ENCODE measurements at regions not wholly inside any gene's neighbourhood (a gene's known extent, or its start where the extent isn't known, plus 50 kb on each side); places are given as distances from the start of the nearest gene placed in this dataset.

- intact Hi-C loops (cut with micrococcal nuclease) = loop anchor here (10.0 kb wide), 1 partner anchor 277 kb away; no protein-coding TSS in a partner anchor
- no peak for DNase-seq
- Mint-ChIP-seq H3K27me3 (no peaks in the 10 kb centered on the region), H3K4me1 (no peaks in the 10 kb centered on the region), H3K4me3 (no peak overlapping the region), H3K36me3 (ENCODE audit: low read depth) (no peaks in the 10 kb centered on the region), H3K27ac (no peak overlapping the region), H3K9me3 (no peaks in the 10 kb centered on the region)
Observed at GRCh38 chr5:2011481-2012411, 129.0 kb upstream of the IRX4 start.

- H3K27ac Mint-ChIP-seq = no peak overlapping the region
- intact Hi-C loops (cut with micrococcal nuclease) = loop anchor here (10.0 kb wide), 1 partner anchor 276 kb away; no protein-coding TSS in a partner anchor
Observed at GRCh38 chr5:2010940-2011339, 128.2 kb upstream of the IRX4 start.

GRCh38 chr5:2009986-2010914 is 127.5 kb upstream of the IRX4 start:
- Mint-ChIP-seq H3K4me1 (no peaks in the 10 kb centered on the region), H3K9me3 (no peaks in the 10 kb centered on the region), H3K36me3 (ENCODE audit: low read depth) (no peaks in the 10 kb centered on the region), H3K27me3 (no peaks in the 10 kb centered on the region), H3K4me3 (no peak overlapping the region), H3K27ac (no peak overlapping the region)
- intact Hi-C loops (cut with micrococcal nuclease) = loop anchor here (10.0 kb wide), 1 partner anchor 275 kb away; no protein-coding TSS in a partner anchor
- no peak for DNase-seq

More at GRCh38 chr5:2010940-2011339, 128.2 kb upstream of the IRX4 start:
- no peaks in the 10 kb centered on the region for H3K27me3 Mint-ChIP-seq
- no peak for DNase-seq
- no peaks in the 10 kb centered on the region for H3K9me3 Mint-ChIP-seq
- no peaks in the 10 kb centered on the region for H3K36me3 Mint-ChIP-seq (ENCODE audit: low read depth)
- no peak overlapping the region for H3K4me3 Mint-ChIP-seq
- H3K4me1 Mint-ChIP-seq = no peaks in the 10 kb centered on the region

GRCh38 chr5:2008851-2009629 is 126.3 kb upstream of the IRX4 start:
- H3K27me3 Mint-ChIP-seq = no peaks in the 10 kb centered on the region
- H3K4me3 Mint-ChIP-seq = no peak overlapping the region
- no peaks in the 10 kb centered on the region for H3K36me3 Mint-ChIP-seq (ENCODE audit: low read depth)
- H3K4me1 Mint-ChIP-seq = no peaks in the 10 kb centered on the region
- H3K27ac Mint-ChIP-seq = no peak overlapping the region
- intact Hi-C loops (cut with micrococcal nuclease) = no loop called here
- DNase-seq = no peak
- no peaks in the 10 kb centered on the region for H3K9me3 Mint-ChIP-seq

- Mint-ChIP-seq H3K4me1 (no peaks in the 10 kb centered on the region), H3K9me3 (no peaks in the 10 kb centered on the region), H3K4me3 (no peak overlapping the region), H3K36me3 (ENCODE audit: low read depth) (no peaks in the 10 kb centered on the region), H3K27me3 (no peaks in the 10 kb centered on the region), H3K27ac (no peak overlapping the region)
- intact Hi-C loops (cut with micrococcal nuclease) = no loop called here
- DNase-seq = no peak
Observed at GRCh38 chr5:2007878-2008501, 125.3 kb upstream of the IRX4 start.

GRCh38 chr5:2007496-2007877 is 124.8 kb upstream of the IRX4 start:
- no peaks in the 10 kb centered on the region for H3K36me3 Mint-ChIP-seq (ENCODE audit: low read depth)
- no peaks in the 10 kb centered on the region for H3K4me1 Mint-ChIP-seq
- no peak for DNase-seq
- no peak overlapping the region for H3K27ac Mint-ChIP-seq
- H3K4me3 Mint-ChIP-seq = no peak overlapping the region
- no peaks in the 10 kb centered on the region for H3K27me3 Mint-ChIP-seq
- no peaks in the 10 kb centered on the region for H3K9me3 Mint-ChIP-seq
- intact Hi-C loops (cut with micrococcal nuclease) = no loop called here

- intact Hi-C loops (cut with micrococcal nuclease) = no loop called here
- Mint-ChIP-seq H3K4me3 (no peak overlapping the region), H3K9me3 (no peaks in the 10 kb centered on the region), H3K4me1 (no peaks in the 10 kb centered on the region), H3K27ac (no peak overlapping the region), H3K36me3 (ENCODE audit: low read depth) (no peaks in the 10 kb centered on the region), H3K27me3 (no peaks in the 10 kb centered on the region)
- no peak for DNase-seq
Observed at GRCh38 chr5:2006971-2007291, 124.2 kb upstream of the IRX4 start.

GRCh38 chr5:2006193-2006970 is 123.7 kb upstream of the IRX4 start:
- no peak overlapping the region for H3K4me3 Mint-ChIP-seq
- H3K36me3 Mint-ChIP-seq (ENCODE audit: low read depth) = no peaks in the 10 kb centered on the region
- DNase-seq = peak; percentile 37
- no peaks in the 10 kb centered on the region for H3K27me3 Mint-ChIP-seq
- intact Hi-C loops (cut with micrococcal nuclease) = no loop called here
- no peak overlapping the region for H3K27ac Mint-ChIP-seq
- H3K4me1 Mint-ChIP-seq = no peaks in the 10 kb centered on the region
- H3K9me3 Mint-ChIP-seq = no peaks in the 10 kb centered on the region

GRCh38 chr5:2005101-2006041 is 122.6 kb upstream of the IRX4 start:
- Mint-ChIP-seq H3K36me3 (ENCODE audit: low read depth) (no peaks in the 10 kb centered on the region), H3K4me3 (no peak overlapping the region), H3K27ac (no peak overlapping the region), H3K27me3 (no peaks in the 10 kb centered on the region), H3K4me1 (no peaks in the 10 kb centered on the region), H3K9me3 (no peaks in the 10 kb centered on the region)
- DNase-seq = peak; percentile 38
- intact Hi-C loops (cut with micrococcal nuclease) = no loop called here

- intact Hi-C loops (cut with micrococcal nuclease) = no loop called here
- peak; percentile 39 for DNase-seq
- no peaks in the 10 kb centered on the region for H3K4me1 Mint-ChIP-seq
- no peaks in the 10 kb centered on the region for H3K9me3 Mint-ChIP-seq
- H3K4me3 Mint-ChIP-seq = no peak overlapping the region
- no peaks in the 10 kb centered on the region for H3K36me3 Mint-ChIP-seq (ENCODE audit: low read depth)
- H3K27ac Mint-ChIP-seq = no peak overlapping the region
- no peaks in the 10 kb centered on the region for H3K27me3 Mint-ChIP-seq
Observed at GRCh38 chr5:2003690-2004365, 121.1 kb upstream of the IRX4 start.

GRCh38 chr5:2003206-2003605 is 120.5 kb upstream of the IRX4 start:
- no peak for DNase-seq

More at GRCh38 chr5:2003206-2003605, 120.5 kb upstream of the IRX4 start:
- Mint-ChIP-seq H3K36me3 (ENCODE audit: low read depth) (no peaks in the 10 kb centered on the region), H3K27ac (no peak overlapping the region), H3K4me1 (no peaks in the 10 kb centered on the region), H3K9me3 (peaks cover 5% of the 10 kb centered on the region), H3K4me3 (no peak overlapping the region), H3K27me3 (no peaks in the 10 kb centered on the region)
- intact Hi-C loops (cut with micrococcal nuclease) = no loop called here

Data from activated CD4-positive, alpha-beta T cell treated with anti-CD3 and anti-CD28 coated beads, Interleukin-2, amount 10 ng/mL, durations not matched to agents 24 days and 14 days (primary cell).